ENCODE measurements at regions not wholly inside any gene's neighbourhood (a gene's known extent, or its start where the extent isn't known, plus 50 kb on each side); places are given as distances from the start of the nearest gene placed in this dataset.

GRCh38 chr5:152205804-152206203 is 199.3 kb downstream of the NMUR2 start:
- TF ChIP-seq CTCF (IDR thresholded peaks at IDR 0.05; ENCODE audit: extremely low read depth in 1 of 2, insufficient read depth in 1 of 2, low read depth in 1 of 2, low read length in 2 of 2) (no peak), POLR2A (IDR thresholded peaks at IDR 0.05; ENCODE audit: low read depth, low read length) (no peak), POLR2AphosphoS5 (IDR thresholded peaks at IDR 0.05; ENCODE audit: insufficient read depth, low read depth, low read length) (no peak), MYC (IDR thresholded peaks at IDR 0.05; ENCODE audit: low read depth, low read length) (no peak), EZH2 (IDR thresholded peaks at IDR 0.05; ENCODE audit: borderline replicate concordance, low read depth, low read length, severe bottlenecking) (no peak)

Data from endothelial cell of umbilical vein (primary cell).